GM10248 (cell line): ENCODE measurements at regions not wholly inside any gene's neighbourhood (a gene's known extent, or its start where the extent isn't known, plus 50 kb on each side); places are given as distances from the start of the nearest gene placed in this dataset.

Experiments used
- CTCF ChIA-PET: fragments of 300-600 bp; sonication (Branson Sonifier 250); formaldehyde crosslinking; extraction: SDS; loops from one replicate; lab custom pipeline; 2021; ENCODE audit warnings: antibody characterized with exemption; lab: Yijun Ruan, JAX
- POLR2A ChIA-PET: fragments of 350-650 bp; sonication (Branson Sonifier 250); formaldehyde crosslinking; extraction: SDS; loops from one replicate; lab custom pipeline; 2020; ENCODE audit warnings: antibody characterized with exemption; lab: Yijun Ruan, JAX
- DNase-seq: peaks from one replicate; pipeline ENCODE4 v3.0.0; 2012; ENCODE audit errors: extremely low spot score
- CTCF ChIP-seq: IDR thresholded peaks from 2 replicates; pipeline ENCODE4 v1.5.1; 2012; ENCODE audit warnings: mild to moderate bottlenecking, low read depth; ENCODE audit errors: extremely low read depth, missing control alignments, control extremely low read depth

GRCh38 chr18:56035546-56035945 is 447.6 kb upstream of the TCF4 start:
- no peak for TF ChIP-seq CTCF
- ChIA-PET CTCF (interaction anchor here (1.4 to 1.7 kb wide), 2 partner anchors 9 to 70 kb away, joined by 4 to 6 read pairs; no protein-coding TSS in a partner anchor), POLR2A (no interaction called here)
- no peak for DNase-seq

- no peak for DNase-seq
- no peak for TF ChIP-seq CTCF
- ChIA-PET CTCF (interaction anchor here (1.4 to 1.7 kb wide), 2 partner anchors 9 to 71 kb away, joined by 4 to 6 read pairs; no protein-coding TSS in a partner anchor), POLR2A (no interaction called here)
Observed at GRCh38 chr18:56034949-56035348, 447.0 kb upstream of the TCF4 start.

GRCh38 chr18:56030060-56030459 is 442.1 kb upstream of the TCF4 start:
- no peak for DNase-seq
- TF ChIP-seq CTCF: no peak
- ChIA-PET POLR2A (no interaction called here), CTCF (no interaction called here)

- TF ChIP-seq CTCF: no peak
- no peak for DNase-seq
- POLR2A ChIA-PET: no interaction called here
- CTCF ChIA-PET: no interaction called here
Observed at GRCh38 chr18:56028514-56028913, 440.5 kb upstream of the TCF4 start.

- DNase-seq: no peak
- no peak for TF ChIP-seq CTCF
- POLR2A ChIA-PET: no interaction called here
- CTCF ChIA-PET: no interaction called here
Observed at GRCh38 chr18:56026509-56026908, 438.5 kb upstream of the TCF4 start.

- CTCF ChIA-PET: interaction anchor here (1.2 kb wide), 1 partner anchor 29 kb away, joined by 3 read pairs; no protein-coding TSS in a partner anchor
- POLR2A ChIA-PET: no interaction called here
- DNase-seq: no peak
- no peak for TF ChIP-seq CTCF
Observed at GRCh38 chr18:56021809-56022195, 433.8 kb upstream of the TCF4 start.

GRCh38 chr18:56021136-56021808 is 433.3 kb upstream of the TCF4 start:
- no peak for TF ChIP-seq CTCF
- DNase-seq: no peak
- CTCF ChIA-PET: interaction anchor here (1.2 kb wide), 1 partner anchor 30 kb away, joined by 3 read pairs; no protein-coding TSS in a partner anchor
- POLR2A ChIA-PET: no interaction called here
